HUES6 (cell line): ENCODE measurements at regions not wholly inside any gene's neighbourhood (a gene's known extent, or its start where the extent isn't known, plus 50 kb on each side); places are given as distances from the start of the nearest gene placed in this dataset.

Experiments
- H3K27ac ChIP-seq: 2 replicates; pipeline ENCODE4 v1.7.0; 2013; ENCODE audit warnings: low read depth, mild to moderate bottlenecking, low read length, inconsistent platforms
- H3K27me3 ChIP-seq: 2 replicates; pipeline ENCODE4 v1.6.1; 2013; ENCODE audit warnings: low read length; ENCODE audit not compliant: control insufficient read depth, insufficient read depth
- H3K36me3 ChIP-seq: 2 replicates; pipeline ENCODE4 v1.6.1; 2013; ENCODE audit warnings: low read length; ENCODE audit not compliant: control insufficient read depth, insufficient read depth
- H3K4me1 ChIP-seq: 2 replicates; pipeline ENCODE4 v1.6.1; 2013; ENCODE audit warnings: low read length; ENCODE audit not compliant: control insufficient read depth, insufficient read depth
- H3K4me3 ChIP-seq: 2 replicates; pipeline ENCODE4 v1.5.1; 2013; ENCODE audit warnings: low read depth, low read length
- H3K9ac ChIP-seq: one replicate; pipeline ENCODE4 v1.6.1; 2013; ENCODE audit warnings: mild to moderate bottlenecking, low read length
- H3K9me3 ChIP-seq: 2 replicates; pipeline ENCODE4 v1.6.1; 2013; ENCODE audit warnings: low read depth, low read length; ENCODE audit not compliant: control insufficient read depth, insufficient read depth

- Histone ChIP-seq H3K27ac (no peak overlapping the region), H3K4me3 (no peak overlapping the region), H3K36me3 (no peaks in the 10 kb centered on the region), H3K27me3 (no peaks in the 10 kb centered on the region), H3K4me1 (no peaks in the 10 kb centered on the region; the same call in 1 of the 2 replicates), H3K9ac (no peak overlapping the region), H3K9me3 (no peaks in the 10 kb centered on the region)
Measured at GRCh38 chr3:79871656-79872055, 103.9 kb upstream of the ROBO1 start.

GRCh38 chr3:79870313-79870620, 102.5 kb upstream of the ROBO1 start:
- Histone ChIP-seq H3K27me3 (no peaks in the 10 kb centered on the region), H3K27ac (no peak overlapping the region), H3K9me3 (no peaks in the 10 kb centered on the region), H3K4me1 (no peaks in the 10 kb centered on the region; the same call in 1 of the 2 replicates), H3K36me3 (no peaks in the 10 kb centered on the region), H3K4me3 (no peak overlapping the region), H3K9ac (no peak overlapping the region)

GRCh38 chr3:79869461-79870312, 101.9 kb upstream of the ROBO1 start:
- no peak overlapping the region for H3K27ac ChIP-seq
- no peak overlapping the region for H3K4me3 ChIP-seq
- H3K9me3 ChIP-seq: no peaks in the 10 kb centered on the region
- H3K9ac ChIP-seq: no peak overlapping the region
- H3K27me3 ChIP-seq: no peaks in the 10 kb centered on the region
- no peaks in the 10 kb centered on the region for H3K36me3 ChIP-seq
- H3K4me1 ChIP-seq: no peaks in the 10 kb centered on the region; the same call in 1 of the 2 replicates

DNA sequence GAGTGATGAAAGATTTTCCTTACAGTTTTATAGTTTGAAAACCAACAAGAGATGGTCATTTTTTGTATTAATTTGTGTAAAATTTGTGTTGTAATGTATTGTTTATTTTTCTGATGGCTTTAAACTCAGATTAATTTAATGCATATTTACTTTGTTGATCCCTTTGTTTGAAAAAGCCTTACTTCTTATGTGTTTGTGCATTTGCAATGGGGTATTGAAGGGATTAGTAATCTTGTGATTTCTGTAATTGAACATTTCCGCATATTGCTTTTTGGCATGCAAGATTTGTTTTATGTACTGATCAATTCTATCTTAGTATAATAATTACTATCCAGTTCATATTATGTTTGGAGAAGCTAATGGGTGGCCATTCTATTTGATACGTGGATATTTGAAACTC, 98.4 kb upstream of the ROBO1 start:
- no peak overlapping the region for H3K27ac ChIP-seq
- H3K4me3 ChIP-seq: no peak overlapping the region
- no peaks in the 10 kb centered on the region for H3K36me3 ChIP-seq
- H3K9ac ChIP-seq: no peak overlapping the region
- peaks cover 7% of the 10 kb centered on the region; the same call in 1 of the 2 replicates for H3K9me3 ChIP-seq
- H3K4me1 ChIP-seq: no peaks in the 10 kb centered on the region; the same call in 1 of the 2 replicates
- no peaks in the 10 kb centered on the region for H3K27me3 ChIP-seq

- H3K27me3 ChIP-seq: no peaks in the 10 kb centered on the region
- H3K9me3 ChIP-seq: peaks cover 7% of the 10 kb centered on the region; the same call in 1 of the 2 replicates
- H3K36me3 ChIP-seq: no peaks in the 10 kb centered on the region
- H3K4me3 ChIP-seq: no peak overlapping the region
- no peaks in the 10 kb centered on the region for H3K4me1 ChIP-seq
- no peak overlapping the region for H3K9ac ChIP-seq
- H3K27ac ChIP-seq: no peak overlapping the region
Measured at GRCh38 chr3:79864077-79864476, 96.3 kb upstream of the ROBO1 start.

- Histone ChIP-seq H3K9ac (no peak overlapping the region), H3K27me3 (no peaks in the 10 kb centered on the region), H3K9me3 (no peaks in the 10 kb centered on the region), H3K4me3 (no peak overlapping the region), H3K27ac (no peak overlapping the region), H3K36me3 (no peaks in the 10 kb centered on the region), H3K4me1 (no peaks in the 10 kb centered on the region)
Measured at GRCh38 chr3:79848876-79849275, 81.1 kb upstream of the ROBO1 start.

GRCh38 chr3:79847928-79848327, 80.1 kb upstream of the ROBO1 start:
- Histone ChIP-seq H3K36me3 (no peaks in the 10 kb centered on the region), H3K4me1 (no peaks in the 10 kb centered on the region), H3K27ac (no peak overlapping the region), H3K9me3 (no peaks in the 10 kb centered on the region), H3K4me3 (no peak overlapping the region), H3K9ac (no peak overlapping the region), H3K27me3 (no peaks in the 10 kb centered on the region)

DNA sequence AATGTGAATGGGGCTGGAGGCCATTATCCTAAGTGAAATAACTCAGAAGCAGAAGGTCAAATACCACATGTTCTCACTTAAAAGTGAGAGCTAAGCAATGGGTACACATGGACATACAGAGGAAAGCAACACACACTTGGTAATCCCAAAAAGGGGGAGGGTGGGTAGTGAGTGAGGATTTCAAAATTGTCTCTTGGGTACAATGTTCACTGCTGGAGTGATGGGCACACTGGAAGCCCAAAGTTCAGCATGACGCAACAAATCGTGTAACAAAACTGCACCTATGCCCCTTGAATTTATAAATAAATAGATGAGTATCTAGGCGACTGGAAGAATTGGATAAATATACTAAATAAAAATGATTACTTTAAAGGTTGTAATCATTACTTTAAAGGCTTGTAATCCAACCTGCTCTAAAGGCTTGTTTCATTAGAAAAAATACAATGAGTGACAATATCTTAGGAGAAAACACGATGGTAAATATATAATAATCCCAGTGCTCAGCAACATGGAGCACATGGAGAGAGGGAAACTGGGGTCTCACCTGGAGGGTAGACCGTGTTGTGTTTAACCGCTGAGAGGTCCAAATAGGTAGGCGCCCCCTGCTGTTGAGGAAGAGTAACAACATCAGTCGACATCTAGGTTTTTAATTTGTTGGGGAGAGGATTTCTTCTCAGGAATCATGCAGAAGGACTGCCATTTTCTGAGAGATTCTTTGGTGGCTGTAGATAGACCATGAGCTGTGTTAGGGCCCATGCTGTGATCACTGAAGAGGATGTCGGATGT, 78.5 kb upstream of the ROBO1 start:
- H3K9me3 ChIP-seq: no peaks in the 10 kb centered on the region
- no peaks in the 10 kb centered on the region for H3K36me3 ChIP-seq
- H3K27me3 ChIP-seq: no peaks in the 10 kb centered on the region
- H3K4me1 ChIP-seq: no peaks in the 10 kb centered on the region
- H3K4me3 ChIP-seq: no peak overlapping the region
- H3K27ac ChIP-seq: no peak overlapping the region
- H3K9ac ChIP-seq: no peak overlapping the region

DNA sequence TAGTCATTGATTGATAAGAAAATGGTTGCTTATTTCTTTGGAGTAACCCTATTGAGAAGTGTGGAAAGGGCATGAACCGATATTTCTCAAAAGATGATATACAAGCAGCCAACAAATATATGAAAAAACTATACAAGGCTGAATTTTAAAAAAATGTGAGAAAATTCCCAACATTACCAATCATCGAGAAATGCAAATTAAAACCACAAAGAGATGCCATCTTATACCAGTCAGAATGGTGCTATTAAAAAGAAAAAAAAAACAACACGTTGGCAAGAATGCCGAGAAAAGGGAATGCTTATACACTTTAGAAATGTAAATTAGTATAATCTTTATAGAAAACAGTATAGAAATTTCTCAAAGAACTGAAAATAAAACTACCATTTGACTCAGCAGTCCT, 77.7 kb upstream of the ROBO1 start:
- Histone ChIP-seq H3K4me1 (no peaks in the 10 kb centered on the region), H3K36me3 (no peaks in the 10 kb centered on the region), H3K27me3 (no peaks in the 10 kb centered on the region), H3K9me3 (no peaks in the 10 kb centered on the region), H3K9ac (no peak overlapping the region), H3K27ac (no peak overlapping the region), H3K4me3 (no peak overlapping the region)

- no peak overlapping the region for H3K27ac ChIP-seq
- no peaks in the 10 kb centered on the region for H3K27me3 ChIP-seq
- no peaks in the 10 kb centered on the region for H3K4me1 ChIP-seq
- H3K36me3 ChIP-seq: no peaks in the 10 kb centered on the region
- H3K9ac ChIP-seq: no peak overlapping the region
- H3K9me3 ChIP-seq: no peaks in the 10 kb centered on the region
- no peak overlapping the region for H3K4me3 ChIP-seq
Measured at GRCh38 chr3:79844176-79844575, 76.4 kb upstream of the ROBO1 start.

DNA sequence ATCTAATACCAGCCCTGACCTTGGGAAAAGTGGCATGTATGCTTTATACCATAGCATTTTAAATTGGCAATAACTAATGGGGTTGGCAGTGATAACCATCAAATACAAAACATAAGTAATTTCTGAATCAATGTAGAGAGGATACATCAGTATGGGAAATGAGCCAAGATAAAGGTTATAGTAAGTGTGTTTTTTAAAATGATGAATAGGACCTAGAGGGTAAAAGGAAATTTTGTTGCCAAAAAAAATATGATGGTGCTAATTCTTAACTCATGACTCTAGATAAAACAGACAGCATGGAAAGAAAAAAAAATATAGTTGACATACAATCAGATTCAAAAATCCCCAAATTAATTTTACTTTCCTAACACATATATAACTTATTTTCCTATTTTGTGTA, 75.4 kb upstream of the ROBO1 start:
- Histone ChIP-seq H3K27ac (no peak overlapping the region), H3K9ac (no peak overlapping the region), H3K27me3 (no peaks in the 10 kb centered on the region)

More for the DNA sequence above, 75.4 kb upstream of the ROBO1 start:
- Histone ChIP-seq H3K36me3 (no peaks in the 10 kb centered on the region), H3K9me3 (no peaks in the 10 kb centered on the region), H3K4me3 (no peak overlapping the region), H3K4me1 (no peaks in the 10 kb centered on the region)
